ENCODE measurements at regions not wholly inside any gene's neighbourhood (a gene's known extent, or its start where the extent isn't known, plus 50 kb on each side); places are given as distances from the start of the nearest gene placed in this dataset.

DNA sequence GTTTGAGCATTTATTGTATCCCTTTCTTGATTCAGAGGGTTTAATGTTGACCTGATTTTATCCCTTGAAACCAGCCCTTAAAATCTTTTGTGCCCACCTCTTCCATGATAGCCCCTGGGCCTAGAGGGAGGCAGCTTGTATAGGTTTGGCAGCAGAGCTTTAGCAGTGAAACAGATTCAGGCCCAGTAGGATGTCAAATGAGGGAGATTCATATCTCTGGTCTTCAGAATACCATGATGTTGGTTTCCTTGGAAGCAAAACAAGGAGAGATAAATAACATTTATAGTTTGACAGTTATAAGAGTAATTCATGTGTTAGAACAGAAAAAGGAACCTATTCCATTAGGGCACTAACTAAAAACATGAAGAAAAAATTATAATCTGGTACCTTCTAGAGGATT, 649.2 kb downstream of the METTL4 start:
- no peak for DNase-seq
- Histone ChIP-seq H3K4me3 (no peak overlapping the region), H3K27ac (no peak overlapping the region), H3K9me3 (no peaks in the 10 kb centered on the region), H3K4me1 (no peaks in the 10 kb centered on the region), H3K27me3 (no peaks in the 10 kb centered on the region), H3K36me3 (no peaks in the 10 kb centered on the region)
- intact Hi-C loops (cut with DNase I) = no loop called here
- TF ChIP-seq POLR2A (IDR thresholded peaks at IDR 0.05) = no peak
- TF ChIP-seq, protein P1, sequence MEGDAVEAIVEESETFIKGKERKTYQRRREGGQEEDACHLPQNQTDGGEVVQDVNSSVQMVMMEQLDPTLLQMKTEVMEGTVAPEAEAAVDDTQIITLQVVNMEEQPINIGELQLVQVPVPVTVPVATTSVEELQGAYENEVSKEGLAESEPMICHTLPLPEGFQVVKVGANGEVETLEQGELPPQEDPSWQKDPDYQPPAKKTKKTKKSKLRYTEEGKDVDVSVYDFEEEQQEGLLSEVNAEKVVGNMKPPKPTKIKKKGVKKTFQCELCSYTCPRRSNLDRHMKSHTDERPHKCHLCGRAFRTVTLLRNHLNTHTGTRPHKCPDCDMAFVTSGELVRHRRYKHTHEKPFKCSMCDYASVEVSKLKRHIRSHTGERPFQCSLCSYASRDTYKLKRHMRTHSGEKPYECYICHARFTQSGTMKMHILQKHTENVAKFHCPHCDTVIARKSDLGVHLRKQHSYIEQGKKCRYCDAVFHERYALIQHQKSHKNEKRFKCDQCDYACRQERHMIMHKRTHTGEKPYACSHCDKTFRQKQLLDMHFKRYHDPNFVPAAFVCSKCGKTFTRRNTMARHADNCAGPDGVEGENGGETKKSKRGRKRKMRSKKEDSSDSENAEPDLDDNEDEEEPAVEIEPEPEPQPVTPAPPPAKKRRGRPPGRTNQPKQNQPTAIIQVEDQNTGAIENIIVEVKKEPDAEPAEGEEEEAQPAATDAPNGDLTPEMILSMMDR (IDR thresholded peaks at IDR 0.05) = no peak
- no peak for ATAC-seq

DNA sequence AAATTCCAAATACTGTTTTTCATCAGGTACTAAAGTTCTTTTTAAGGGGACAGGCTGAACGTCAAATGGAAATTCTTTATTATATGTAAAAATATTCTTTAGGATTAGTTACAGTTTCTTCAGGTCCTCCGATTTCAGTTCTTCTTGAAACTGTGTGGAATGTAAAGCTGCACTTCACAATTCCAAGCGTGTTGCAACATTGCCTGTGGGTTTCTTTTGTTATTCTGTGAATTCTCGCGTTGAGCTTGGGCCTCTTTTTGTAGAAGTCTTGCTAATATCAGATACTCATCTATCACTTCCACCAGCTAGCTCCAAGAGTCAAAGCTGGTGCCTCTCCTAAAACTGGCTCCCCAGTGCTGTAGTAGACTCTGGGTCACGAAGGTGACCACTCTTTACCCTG, 642.6 kb downstream of the METTL4 start:
- no peaks in the 10 kb centered on the region for H3K36me3 ChIP-seq
- WGBS (ENCODE audit: insufficient coverage, low coverage, low lambda C conversion rate, missing lambda C conversion rate) = 65% methylated on average over 6 of the region's 6 CpGs
- H3K27me3 ChIP-seq = no peaks in the 10 kb centered on the region
- DNase-seq (no peak), ATAC-seq (no peak)
- TF ChIP-seq, protein P1 (IDR thresholded peaks at IDR 0.05) = no peak
- TF ChIP-seq POLR2A (IDR thresholded peaks at IDR 0.05) = no peak
- H3K4me1 ChIP-seq = no peaks in the 10 kb centered on the region
- no peaks in the 10 kb centered on the region for H3K9me3 ChIP-seq
- intact Hi-C loops (cut with DNase I) = no loop called here
- no peak overlapping the region for H3K27ac ChIP-seq
- no peak overlapping the region for H3K4me3 ChIP-seq

DNA sequence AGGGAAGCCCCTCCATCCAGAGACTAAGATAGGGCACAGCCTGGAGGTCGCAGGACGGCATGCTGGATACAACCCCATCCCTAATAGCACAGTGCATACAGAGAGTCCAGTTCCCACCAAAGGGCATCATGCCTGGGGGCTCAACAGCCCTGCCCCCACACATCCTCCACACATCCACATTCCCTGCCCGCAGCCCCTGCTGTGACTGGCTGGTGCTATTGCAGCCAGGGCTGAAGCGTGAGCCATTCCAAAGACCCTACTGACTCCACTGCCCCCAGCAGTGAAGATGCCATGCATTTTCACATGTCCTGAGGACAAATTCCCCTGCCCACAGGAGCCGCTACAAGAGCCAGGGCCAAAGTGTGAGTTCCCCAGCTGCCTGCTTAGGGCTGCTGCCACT, 641.6 kb downstream of the METTL4 start:
- H3K36me3 ChIP-seq = no peaks in the 10 kb centered on the region
- H3K4me3 ChIP-seq = no peak overlapping the region
- H3K27ac ChIP-seq = no peak overlapping the region
- no peaks in the 10 kb centered on the region for H3K9me3 ChIP-seq
- no peak for TF ChIP-seq POLR2A (IDR thresholded peaks at IDR 0.05)
- TF ChIP-seq, protein P1 (IDR thresholded peaks at IDR 0.05) = no peak
- no peak for DNase-seq
- ATAC-seq = peak in 1 of 4 donors; percentile 30
- H3K27me3 ChIP-seq = no peaks in the 10 kb centered on the region
- WGBS (ENCODE audit: insufficient coverage, low coverage, low lambda C conversion rate, missing lambda C conversion rate) = no CpG with 5 or more reads among the region's 5 CpGs
- intact Hi-C loops (cut with DNase I) = no loop called here
- H3K4me1 ChIP-seq = no peaks in the 10 kb centered on the region

DNA sequence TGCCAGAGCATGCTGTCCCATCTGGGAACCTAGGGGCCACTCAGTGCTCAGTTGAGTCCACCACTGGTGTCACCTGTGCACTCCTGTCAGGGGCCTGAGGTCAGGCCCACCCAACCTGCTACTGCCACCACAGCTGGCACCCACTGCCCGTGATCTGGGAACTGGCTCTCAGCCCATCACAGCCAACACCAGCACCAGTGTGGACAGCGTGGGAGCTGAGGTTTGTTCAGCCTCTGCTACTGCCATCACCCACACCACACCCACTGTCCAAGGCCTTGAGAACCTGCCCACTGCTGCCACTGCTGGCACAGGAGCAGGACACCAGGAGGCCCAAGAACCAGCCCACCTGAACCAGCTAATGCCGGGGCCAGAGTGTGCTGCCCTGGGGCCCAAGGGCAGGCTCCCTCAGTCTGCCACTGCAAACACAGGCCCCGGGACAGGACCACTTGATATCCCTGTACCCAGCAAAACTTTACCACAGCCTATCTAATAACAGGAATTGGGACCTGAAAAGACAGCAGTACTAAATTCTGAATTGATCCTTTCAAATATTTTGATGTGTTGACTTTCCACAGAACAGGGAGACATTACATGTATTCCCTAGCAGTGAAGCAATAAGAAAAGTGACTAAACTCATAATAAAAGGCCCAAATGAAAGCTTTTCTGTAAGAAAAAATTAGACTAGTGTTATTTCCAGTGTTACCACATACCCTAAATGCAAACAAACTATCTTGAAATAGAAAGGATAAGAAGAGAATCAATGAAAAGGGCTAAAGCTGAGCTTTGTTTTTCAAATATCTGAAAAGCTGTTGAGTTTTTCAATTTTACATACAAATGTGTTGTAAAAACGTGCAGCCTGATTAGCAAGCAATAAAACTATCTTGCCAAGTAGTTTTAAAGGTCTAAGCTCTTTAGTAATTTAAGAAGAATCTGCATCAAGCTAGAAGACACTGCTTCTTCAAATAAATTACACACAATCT, 640.7 kb downstream of the METTL4 start:
- H3K4me3 ChIP-seq = no peak overlapping the region
- intact Hi-C loops (cut with DNase I) = no loop called here
- no peak for TF ChIP-seq POLR2A (IDR thresholded peaks at IDR 0.05)
- TF ChIP-seq, protein P1 (IDR thresholded peaks at IDR 0.05) = no peak
- H3K36me3 ChIP-seq = no peaks in the 10 kb centered on the region
- 45% methylated on average over 2 of the region's 5 CpGs for WGBS (ENCODE audit: insufficient coverage, low coverage, low lambda C conversion rate, missing lambda C conversion rate)
- H3K27me3 ChIP-seq = no peaks in the 10 kb centered on the region
- no peaks in the 10 kb centered on the region for H3K4me1 ChIP-seq
- no peak overlapping the region for H3K27ac ChIP-seq
- ATAC-seq (peak in 1 of 4 donors; percentile 39), DNase-seq (no peak)
- no peaks in the 10 kb centered on the region for H3K9me3 ChIP-seq

All from right lobe of liver (tissue), 6 donors.